ENCODE measurements at regions not wholly inside any gene's neighbourhood (a gene's known extent, or its start where the extent isn't known, plus 50 kb on each side); places are given as distances from the start of the nearest gene placed in this dataset.
A peak's percentile ranks its signal among the peaks of the same experiment; 100 is the strongest.
"Not testable (repeated sequence)": the region's sequence is repeated elsewhere in the genome, so short reads cannot be mapped to it uniquely, and the experiment has no call there.

GRCh38 chr16:47829850-47830600 lies 325.8 kb downstream of the ABCC12 start:
- DNase-seq (no peak), ATAC-seq (replicated peaks) (no peak)
- H3K36me3 Mint-ChIP-seq (ENCODE audit: insufficient read depth): no peaks in the 10 kb centered on the region
- no peak overlapping the region for H3K4me3 Mint-ChIP-seq
- no peak overlapping the region for H3K27ac Mint-ChIP-seq
- no peaks in the 10 kb centered on the region for H3K4me1 Mint-ChIP-seq (ENCODE audit: low read depth in 2 of 2)
- no peaks in the 10 kb centered on the region for H3K27me3 Mint-ChIP-seq
- peaks cover 12 to 20% of the 10 kb centered on the region in 2 donors for H3K9me3 Mint-ChIP-seq

- H3K9me3 Mint-ChIP-seq: peaks cover 7 to 9% of the 10 kb centered on the region in 2 donors
- no peak overlapping the region for H3K27ac Mint-ChIP-seq
- no peak for DNase-seq
- no peak for ATAC-seq (replicated peaks)
- H3K27me3 Mint-ChIP-seq: no peaks in the 10 kb centered on the region
- no peaks in the 10 kb centered on the region for H3K36me3 Mint-ChIP-seq (ENCODE audit: insufficient read depth)
- H3K4me1 Mint-ChIP-seq (ENCODE audit: low read depth in 2 of 2): no peaks in the 10 kb centered on the region
- no peak overlapping the region for H3K4me3 Mint-ChIP-seq
These were observed 329.7 kb downstream of the ABCC12 start for GRCh38 chr16:47826070-47826469.

DNA sequence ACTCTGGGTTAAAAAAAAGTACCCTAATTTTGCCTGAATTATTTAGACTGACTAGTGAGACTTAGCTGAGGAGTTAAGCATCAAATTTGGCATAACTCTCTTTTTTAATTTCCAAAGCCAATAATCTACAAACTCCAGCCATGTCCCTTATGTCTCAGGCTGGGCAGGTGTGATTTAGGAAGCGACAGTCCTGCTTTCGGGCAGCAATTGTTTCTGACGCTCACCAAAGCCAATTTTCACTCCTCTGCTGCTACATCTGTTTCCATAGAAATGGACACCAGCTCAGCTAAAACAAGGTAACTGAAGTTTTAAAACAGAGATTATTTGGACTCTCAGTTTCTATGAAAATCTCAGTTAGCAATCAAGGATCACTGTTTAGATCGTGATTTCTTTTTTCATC lies 338.7 kb downstream of the ABCC12 start:
- DNase-seq (no peak), ATAC-seq (replicated peaks) (no peak)
- Mint-ChIP-seq H3K27me3 (peaks cover 15 to 18% of the 10 kb centered on the region in 2 donors), H3K9me3 (peaks cover 4 to 9% of the 10 kb centered on the region in 2 donors), H3K36me3 (ENCODE audit: insufficient read depth) (peaks cover 3% of the 10 kb centered on the region), H3K4me1 (ENCODE audit: low read depth in 2 of 2) (no peaks in the 10 kb centered on the region), H3K4me3 (no peak overlapping the region), H3K27ac (no peak overlapping the region)

GRCh38 chr16:47816511-47816910 lies 339.3 kb downstream of the ABCC12 start:
- peaks cover 6 to 11% of the 10 kb centered on the region in 2 donors for H3K9me3 Mint-ChIP-seq
- H3K27ac Mint-ChIP-seq: no peak overlapping the region
- ATAC-seq (replicated peaks) (no peak), DNase-seq (no peak)
- no peaks in the 10 kb centered on the region for H3K4me1 Mint-ChIP-seq (ENCODE audit: low read depth in 2 of 2)
- H3K27me3 Mint-ChIP-seq: peaks cover 15 to 18% of the 10 kb centered on the region in 2 donors
- H3K4me3 Mint-ChIP-seq: no peak overlapping the region
- H3K36me3 Mint-ChIP-seq (ENCODE audit: insufficient read depth): peaks cover 3% of the 10 kb centered on the region

- peaks cover 8 to 11% of the 10 kb centered on the region in 2 donors for H3K9me3 Mint-ChIP-seq
- peaks cover 15 to 17% of the 10 kb centered on the region in 2 donors for H3K27me3 Mint-ChIP-seq
- no peak for ATAC-seq (replicated peaks)
- no peaks in the 10 kb centered on the region for H3K4me1 Mint-ChIP-seq (ENCODE audit: low read depth in 2 of 2)
- H3K27ac Mint-ChIP-seq: no peak overlapping the region
- DNase-seq: no peak
- H3K36me3 Mint-ChIP-seq (ENCODE audit: insufficient read depth): peaks cover 3% of the 10 kb centered on the region
- no peak overlapping the region for H3K4me3 Mint-ChIP-seq
These were observed 340.1 kb downstream of the ABCC12 start for GRCh38 chr16:47815655-47816054.

GRCh38 chr16:47811758-47812157 lies 344.0 kb downstream of the ABCC12 start:
- ATAC-seq (replicated peaks); H3K36me3 Mint-ChIP-seq (ENCODE audit: insufficient read depth); DNase-seq; H3K27ac Mint-ChIP-seq; H3K4me3 Mint-ChIP-seq; H3K4me1 Mint-ChIP-seq (ENCODE audit: low read depth in 2 of 2): not testable (repeated sequence)
- Mint-ChIP-seq H3K9me3 (peaks cover 11 to 12% of the 10 kb centered on the region in 2 donors), H3K27me3 (peaks cover 0 to 15% of the 10 kb centered on the region in 2 donors)

DNA sequence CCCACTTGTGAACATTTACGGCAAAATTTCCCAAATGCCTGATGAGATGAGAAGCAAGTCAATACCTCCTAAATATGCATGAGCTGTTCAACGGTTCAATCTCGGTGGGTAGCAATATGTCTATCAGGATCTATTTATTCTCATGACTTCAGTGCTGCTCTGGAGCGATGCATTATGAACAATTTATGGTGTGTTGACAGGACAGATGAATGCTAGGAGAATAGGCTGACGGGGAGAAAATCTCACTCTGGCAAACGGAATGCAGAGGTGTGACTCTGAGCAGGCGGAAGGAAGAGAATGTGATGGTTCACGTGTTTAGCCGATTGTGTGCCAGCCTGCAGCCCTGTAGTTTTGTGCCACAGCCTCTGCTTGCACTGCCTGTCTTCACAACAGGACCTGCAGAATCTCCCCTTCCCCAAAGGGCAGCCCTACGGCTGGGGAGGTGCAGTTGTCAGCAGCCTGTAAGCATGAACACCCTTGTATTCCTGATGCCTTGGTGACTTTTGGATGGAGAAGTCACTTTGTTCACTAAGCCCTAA lies 345.2 kb downstream of the PHKB start:
- no peak for DNase-seq
- Mint-ChIP-seq H3K27me3 (peaks cover 8 to 22% of the 10 kb centered on the region in 2 donors), H3K27ac (no peak overlapping the region), H3K4me3 (no peak overlapping the region), H3K36me3 (ENCODE audit: insufficient read depth) (no peaks in the 10 kb centered on the region), H3K4me1 (ENCODE audit: low read depth in 2 of 2) (no peaks in the 10 kb centered on the region), H3K9me3 (peaks cover 0 to 5% of the 10 kb centered on the region in 2 donors)
- ATAC-seq (replicated peaks): no peak

DNA sequence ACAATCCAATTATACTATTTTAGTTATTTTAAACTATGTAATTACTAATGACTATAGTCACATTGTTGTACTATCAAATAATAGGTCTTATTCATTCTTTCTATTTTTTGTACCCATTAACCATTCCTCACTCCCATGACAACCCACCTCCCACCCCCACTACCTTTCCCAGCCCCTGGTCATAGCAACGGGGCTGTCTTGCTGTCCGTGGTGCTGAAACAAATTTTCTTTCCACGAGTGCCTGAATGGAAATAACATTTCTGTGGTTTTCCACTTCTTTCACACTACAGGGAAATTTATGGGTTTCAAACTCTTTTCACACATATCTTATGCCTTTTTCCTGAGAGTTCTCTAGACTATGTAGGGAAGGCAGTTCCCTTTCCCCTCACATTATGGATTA lies 326.6 kb downstream of the PHKB start:
- Mint-ChIP-seq H3K27me3 (peaks cover 12 to 33% of the 10 kb centered on the region in 2 donors), H3K4me1 (ENCODE audit: low read depth in 2 of 2) (no peaks in the 10 kb centered on the region), H3K4me3 (no peak overlapping the region), H3K27ac (no peak overlapping the region), H3K9me3 (peaks cover 4 to 7% of the 10 kb centered on the region in 2 donors), H3K36me3 (ENCODE audit: insufficient read depth) (no peaks in the 10 kb centered on the region)
- ATAC-seq (replicated peaks) (no peak), DNase-seq (no peak)

DNA sequence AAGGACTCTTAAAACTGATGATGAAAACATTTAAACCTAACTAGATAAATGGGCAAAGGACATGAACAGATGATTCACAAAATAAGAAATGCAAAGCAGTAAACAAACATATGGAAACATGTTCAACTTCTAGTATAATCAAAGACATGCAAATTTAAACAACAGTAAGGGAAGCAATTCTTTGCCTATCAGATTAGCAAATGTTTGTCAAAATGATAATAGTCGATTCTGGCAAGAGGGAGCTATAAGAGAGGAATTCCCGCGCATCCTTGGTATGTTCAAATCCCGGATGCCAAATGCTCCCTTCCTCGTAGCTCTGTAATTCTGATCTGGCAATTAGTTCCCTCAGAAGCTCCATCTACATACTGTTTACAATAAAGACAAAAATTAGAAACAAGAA lies 320.5 kb downstream of the PHKB start:
- Mint-ChIP-seq H3K4me1 (ENCODE audit: low read depth in 2 of 2) (peaks cover 9 to 16% of the 10 kb centered on the region in 2 donors), H3K36me3 (ENCODE audit: insufficient read depth) (no peaks in the 10 kb centered on the region), H3K27me3 (peaks cover 0 to 6% of the 10 kb centered on the region in 2 donors), H3K27ac (no peak overlapping the region), H3K4me3 (no peak overlapping the region), H3K9me3 (no peaks in the 10 kb centered on the region)
- no peak for DNase-seq
- no peak for ATAC-seq (replicated peaks)

GRCh38 chr16:47780213-47780875 lies 319.2 kb downstream of the PHKB start:
- DNase-seq (no peak), ATAC-seq (replicated peaks) (no peak)
- Mint-ChIP-seq H3K36me3 (ENCODE audit: insufficient read depth) (no peaks in the 10 kb centered on the region), H3K4me1 (ENCODE audit: low read depth in 2 of 2) (peaks cover 9 to 16% of the 10 kb centered on the region in 2 donors), H3K4me3 (peak overlapping the region; percentile 84 to 88), H3K27me3 (peaks cover 0 to 6% of the 10 kb centered on the region in 2 donors), H3K9me3 (no peaks in the 10 kb centered on the region), H3K27ac (peak overlapping the region; percentile 93 to 94)

- peak; percentile 59 for ATAC-seq (replicated peaks)
- DNase-seq: no peak
- peaks cover 0 to 6% of the 10 kb centered on the region in 2 donors for H3K27me3 Mint-ChIP-seq
- no peaks in the 10 kb centered on the region for H3K36me3 Mint-ChIP-seq (ENCODE audit: insufficient read depth)
- peaks cover 9 to 16% of the 10 kb centered on the region in 2 donors for H3K4me1 Mint-ChIP-seq (ENCODE audit: low read depth in 2 of 2)
- no peaks in the 10 kb centered on the region for H3K9me3 Mint-ChIP-seq
- H3K4me3 Mint-ChIP-seq: peak overlapping the region; percentile 84 to 88
- peak overlapping the region; percentile 93 to 94 for H3K27ac Mint-ChIP-seq
These were observed 318.3 kb downstream of the PHKB start for GRCh38 chr16:47779201-47780016.

DNA sequence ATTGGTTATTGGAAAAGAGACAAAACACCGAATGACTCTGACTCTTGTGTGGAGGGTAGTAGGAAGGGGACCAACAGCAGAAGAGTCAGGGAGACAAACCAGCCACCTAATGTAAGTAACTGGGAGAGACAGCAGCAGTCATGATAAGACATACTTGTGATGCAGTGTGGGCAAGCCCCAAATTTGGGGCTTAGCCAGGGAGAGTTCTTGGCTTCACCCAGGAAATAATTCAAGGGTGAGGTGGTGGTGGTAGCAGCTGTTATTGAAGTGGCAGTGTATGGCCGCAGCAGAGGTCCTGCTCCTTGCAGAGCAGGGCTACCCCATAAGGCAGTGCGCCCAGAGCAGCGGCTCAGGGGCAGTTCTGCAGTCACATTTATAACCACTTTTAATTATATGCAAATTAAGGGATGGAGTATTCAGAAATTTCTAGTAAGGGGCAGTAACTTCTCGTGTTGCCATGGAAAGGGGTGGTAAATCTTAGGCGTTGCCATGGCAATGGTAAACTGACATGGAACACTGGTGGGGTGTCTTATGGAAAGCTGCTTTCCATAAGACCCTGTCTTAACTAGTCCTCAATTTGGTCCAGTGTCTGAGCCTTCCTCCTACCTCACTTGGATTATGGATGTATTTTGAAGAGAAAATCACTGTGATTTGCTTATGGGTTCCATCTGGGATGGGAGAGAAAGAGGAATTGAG lies 317.1 kb downstream of the PHKB start:
- DNase-seq (no peak), ATAC-seq (replicated peaks) (no peak)
- H3K9me3 Mint-ChIP-seq: no peaks in the 10 kb centered on the region
- H3K36me3 Mint-ChIP-seq (ENCODE audit: insufficient read depth): no peaks in the 10 kb centered on the region
- peaks cover 9 to 16% of the 10 kb centered on the region in 2 donors for H3K4me1 Mint-ChIP-seq (ENCODE audit: low read depth in 2 of 2)
- H3K4me3 Mint-ChIP-seq: no peak overlapping the region
- peaks cover 3 to 9% of the 10 kb centered on the region in 2 donors for H3K27me3 Mint-ChIP-seq
- H3K27ac Mint-ChIP-seq: no peak overlapping the region

DNA sequence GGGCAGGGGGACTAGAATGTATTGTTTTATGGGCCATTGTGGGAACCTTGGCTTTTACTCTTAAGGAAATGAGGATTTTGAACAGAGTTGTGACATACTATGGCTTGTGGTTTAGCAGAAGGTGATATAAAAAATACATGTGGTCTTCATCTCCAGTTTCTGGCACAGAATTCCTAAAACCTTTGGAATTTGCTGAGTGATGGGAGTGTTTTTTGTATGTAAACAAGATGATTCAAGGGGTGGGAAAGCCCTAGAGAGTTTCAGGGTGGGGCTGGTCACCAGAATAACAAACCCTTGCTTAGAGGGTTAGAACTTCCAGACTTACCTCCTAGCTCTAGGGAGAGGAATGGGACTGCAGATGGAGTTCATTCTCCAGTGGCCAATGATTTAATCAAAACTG lies 316.1 kb downstream of the PHKB start:
- Mint-ChIP-seq H3K9me3 (no peaks in the 10 kb centered on the region), H3K4me1 (ENCODE audit: low read depth in 2 of 2) (peaks cover 9 to 16% of the 10 kb centered on the region in 2 donors), H3K4me3 (no peak overlapping the region), H3K27ac (no peak overlapping the region), H3K36me3 (ENCODE audit: insufficient read depth) (no peaks in the 10 kb centered on the region), H3K27me3 (peaks cover 9 to 12% of the 10 kb centered on the region in 2 donors)
- DNase-seq (no peak), ATAC-seq (replicated peaks) (no peak)
